WTC11 (cell line): ENCODE measurements at regions not wholly inside any gene's neighbourhood (a gene's known extent, or its start where the extent isn't known, plus 50 kb on each side); places are given as distances from the start of the nearest gene placed in this dataset.
A peak's percentile ranks its signal among the peaks of the same experiment; 100 is the strongest.

Experiments used
- ATAC-seq: fragments of 200-7000 bp; cut with Tn5 transposase; 2 replicates; pipeline ENCODE4 v1.10.0; 2021; ENCODE audit warnings: mild to moderate bottlenecking, moderate library complexity
- CTCF ChIA-PET: fragments of 300-600 bp; sonication (Branson Sonifier 250); formaldehyde crosslinking; loops from one replicate; lab custom pipeline; 2021; ENCODE audit warnings: antibody characterized with exemption; lab: Charles Lee
- POLR2A ChIA-PET: fragments of 350-600 bp; sonication (Branson Sonifier 250); formaldehyde crosslinking; loops from one replicate; lab custom pipeline; 2021; ENCODE audit warnings: antibody characterized with exemption; lab: Charles Lee
- DNase-seq: peaks from one replicate; pipeline ENCODE4 v3.0.0; 2021; ENCODE audit warnings: low spot score
- H3K27ac Mint-ChIP-seq: 2 replicates; pipeline ENCODE4 v1.8.0; 2021; ENCODE audit warnings: mixed read lengths
- H3K27me3 Mint-ChIP-seq: 2 replicates; pipeline ENCODE4 v1.8.0; 2021; ENCODE audit warnings: low read depth, mild to moderate bottlenecking, moderate library complexity, mixed read lengths
- H3K36me3 Mint-ChIP-seq: 2 replicates; pipeline ENCODE4 v1.8.0; 2021; ENCODE audit warnings: mixed read lengths
- H3K4me1 Mint-ChIP-seq: 2 replicates; pipeline ENCODE4 v1.8.0; 2022; ENCODE audit warnings: mixed read lengths
- H3K4me3 Mint-ChIP-seq: 2 replicates; pipeline ENCODE4 v1.8.0; 2021; ENCODE audit warnings: mild to moderate bottlenecking, moderate library complexity, mixed read lengths
- H3K9me3 Mint-ChIP-seq: 2 replicates; pipeline ENCODE4 v1.8.0; 2021; ENCODE audit warnings: mixed read lengths
- ATF3 ChIP-seq: sonication (generic); formaldehyde crosslinking; conservative IDR thresholded peaks from 2 replicates; pipeline ENCODE4 v1.8.1; 2022; ENCODE audit warnings: mild to moderate bottlenecking, missing genetic modification reagents
- CBFB ChIP-seq: sonication (generic); formaldehyde crosslinking; IDR thresholded peaks from 2 replicates; pipeline ENCODE4 v1.8.1; 2022; ENCODE audit warnings: mild to moderate bottlenecking, low read depth, missing genetic modification reagents
- ERG ChIP-seq: fragments of 250-450 bp; sonication (Bioruptor Pico); IDR thresholded peaks from 2 replicates; pipeline ENCODE4 v1.8.0; 2021; ENCODE audit warnings: mild to moderate bottlenecking
- MYBL2 ChIP-seq: sonication (generic); formaldehyde crosslinking; IDR thresholded peaks from 2 replicates; pipeline ENCODE4 v1.8.1; 2023; ENCODE audit warnings: mild to moderate bottlenecking, moderate library complexity, missing genetic modification reagents
- NR1H2 ChIP-seq: sonication (generic); formaldehyde crosslinking; IDR thresholded peaks from 2 replicates; pipeline ENCODE4 v1.9.0; 2021; ENCODE audit warnings: mild to moderate bottlenecking, moderate library complexity, missing genetic modification reagents
- NR3C1 ChIP-seq: sonication (generic); formaldehyde crosslinking; conservative IDR thresholded peaks from 2 replicates; pipeline ENCODE4 v1.8.1; 2023; ENCODE audit warnings: low read depth, mild to moderate bottlenecking, missing genetic modification reagents
- PREB ChIP-seq: sonication (generic); formaldehyde crosslinking; IDR thresholded peaks from 2 replicates; pipeline ENCODE4 v1.8.1; 2022; ENCODE audit warnings: mild to moderate bottlenecking, missing genetic modification reagents, moderate library complexity, borderline replicate concordance
- USF2 ChIP-seq: sonication (generic); formaldehyde crosslinking; IDR thresholded peaks from 2 replicates; pipeline ENCODE4 v1.8.1; 2023; ENCODE audit warnings: mild to moderate bottlenecking, missing genetic modification reagents, moderate library complexity
- ZBTB21 ChIP-seq: sonication (generic); formaldehyde crosslinking; IDR thresholded peaks from 2 replicates; pipeline ENCODE4 v1.8.1; 2023; ENCODE audit warnings: mild to moderate bottlenecking, missing genetic modification reagents, borderline replicate concordance
- ZBTB43 ChIP-seq: sonication (generic); formaldehyde crosslinking; IDR thresholded peaks from 2 replicates; pipeline ENCODE4 v1.8.1; 2023; ENCODE audit warnings: mild to moderate bottlenecking, missing genetic modification reagents
- ZMAT4 ChIP-seq: fragments of 250-450 bp; sonication (Bioruptor Pico); IDR thresholded peaks from 2 replicates; pipeline ENCODE4 v1.9.0; 2021; ENCODE audit warnings: mild to moderate bottlenecking
- ZNF138 ChIP-seq: sonication (generic); formaldehyde crosslinking; conservative IDR thresholded peaks from 2 replicates; pipeline ENCODE4 v1.8.1; 2022; ENCODE audit warnings: mild to moderate bottlenecking, moderate library complexity, missing genetic modification reagents
- ZNF281 ChIP-seq: sonication (generic); formaldehyde crosslinking; IDR thresholded peaks from 2 replicates; pipeline ENCODE4 v1.8.0; 2023; ENCODE audit warnings: mild to moderate bottlenecking, missing genetic modification reagents
- ZNF512 ChIP-seq: sonication (generic); formaldehyde crosslinking; IDR thresholded peaks from 2 replicates; pipeline ENCODE4 v1.8.1; 2022; ENCODE audit warnings: missing genetic modification reagents, borderline replicate concordance

- DNase-seq, result peak; percentile 38
- ATAC-seq, result peak; percentile 84
These were observed 67.0 kb upstream of the SERP2 start for GRCh38 chr13:44306371-44307192.

GRCh38 chr13:44307255-44307654 lies 66.4 kb upstream of the SERP2 start:
- Mint-ChIP-seq H3K4me3 (no peak overlapping the region), H3K27ac (no peak overlapping the region), H3K9me3 (no peaks in the 10 kb centered on the region), H3K27me3 (peaks cover 80% of the 10 kb centered on the region), H3K4me1 (peaks cover 40% of the 10 kb centered on the region), H3K36me3 (no peaks in the 10 kb centered on the region)
- ChIA-PET POLR2A (interaction anchor here (1.0 to 1.9 kb wide), 2 partner anchors 127 to 129 kb away, joined by 3 to 10 read pairs; no protein-coding TSS in a partner anchor), CTCF (interaction anchor here (0.7 to 1.8 kb wide), 3 partner anchors 128 to 516 kb away, joined by 4 to 6 read pairs (median 5); no protein-coding TSS in a partner anchor)
- ATAC-seq, result no peak
- no peak for TF ChIP-seq MYBL2 (CRISPR knock-in tag)
- TF ChIP-seq ZBTB21, result no peak
- peak; percentile 92 for TF ChIP-seq ZNF512 (CRISPR knock-in tag)
- DNase-seq, result no peak

More at GRCh38 chr13:44306371-44307192, 67.0 kb upstream of the SERP2 start:
- peaks cover 40% of the 10 kb centered on the region for H3K4me1 Mint-ChIP-seq
- ChIA-PET CTCF (interaction anchor here (0.7 to 1.8 kb wide), 3 partner anchors 129 to 516 kb away, joined by 4 to 6 read pairs (median 5); no protein-coding TSS in a partner anchor), POLR2A (interaction anchor here (1.0 to 1.9 kb wide), 2 partner anchors 128 to 130 kb away, joined by 3 to 10 read pairs; no protein-coding TSS in a partner anchor)
- H3K9me3 Mint-ChIP-seq, result no peaks in the 10 kb centered on the region
- H3K27me3 Mint-ChIP-seq, result peaks cover 80% of the 10 kb centered on the region
- TF ChIP-seq ZNF512 (CRISPR knock-in tag), result peak; percentile 95
- TF ChIP-seq CBFB (CRISPR knock-in tag), result no peak
- TF ChIP-seq, all 79 proteins: peak for 1
- no peak overlapping the region for H3K27ac Mint-ChIP-seq
- H3K36me3 Mint-ChIP-seq, result no peaks in the 10 kb centered on the region
- H3K4me3 Mint-ChIP-seq, result peak overlapping the region; percentile 67

- H3K9me3 Mint-ChIP-seq, result no peaks in the 10 kb centered on the region
- H3K4me1 Mint-ChIP-seq, result peaks cover 39% of the 10 kb centered on the region
- ChIA-PET POLR2A (interaction anchor here (1.9 kb wide), 1 partner anchor 129 kb away, joined by 10 read pairs; no protein-coding TSS in a partner anchor), CTCF (no interaction called here)
- DNase-seq (no peak), ATAC-seq (no peak)
- H3K4me3 Mint-ChIP-seq, result no peak overlapping the region
- no peak overlapping the region for H3K27ac Mint-ChIP-seq
- H3K27me3 Mint-ChIP-seq, result peaks cover 84% of the 10 kb centered on the region
- H3K36me3 Mint-ChIP-seq, result no peaks in the 10 kb centered on the region
- TF ChIP-seq ZBTB43 (CRISPR knock-in tag) (no peak), CBFB (CRISPR knock-in tag) (no peak), ZMAT4 (CRISPR knock-in tag) (no peak), ZNF281 (CRISPR knock-in tag) (no peak), USF2 (CRISPR knock-in tag) (no peak), NR1H2 (CRISPR knock-in tag) (no peak), NR3C1 (CRISPR knock-in tag) (no peak), ERG (CRISPR knock-in tag) (no peak), PREB (CRISPR knock-in tag) (no peak), ZNF138 (CRISPR knock-in tag) (no peak), ATF3 (CRISPR knock-in tag) (no peak)
These were observed 65.8 kb upstream of the SERP2 start for GRCh38 chr13:44307844-44308243.
